ENCODE measurements at regions not wholly inside any gene's neighbourhood (a gene's known extent, or its start where the extent isn't known, plus 50 kb on each side); places are given as distances from the start of the nearest gene placed in this dataset.

DNA sequence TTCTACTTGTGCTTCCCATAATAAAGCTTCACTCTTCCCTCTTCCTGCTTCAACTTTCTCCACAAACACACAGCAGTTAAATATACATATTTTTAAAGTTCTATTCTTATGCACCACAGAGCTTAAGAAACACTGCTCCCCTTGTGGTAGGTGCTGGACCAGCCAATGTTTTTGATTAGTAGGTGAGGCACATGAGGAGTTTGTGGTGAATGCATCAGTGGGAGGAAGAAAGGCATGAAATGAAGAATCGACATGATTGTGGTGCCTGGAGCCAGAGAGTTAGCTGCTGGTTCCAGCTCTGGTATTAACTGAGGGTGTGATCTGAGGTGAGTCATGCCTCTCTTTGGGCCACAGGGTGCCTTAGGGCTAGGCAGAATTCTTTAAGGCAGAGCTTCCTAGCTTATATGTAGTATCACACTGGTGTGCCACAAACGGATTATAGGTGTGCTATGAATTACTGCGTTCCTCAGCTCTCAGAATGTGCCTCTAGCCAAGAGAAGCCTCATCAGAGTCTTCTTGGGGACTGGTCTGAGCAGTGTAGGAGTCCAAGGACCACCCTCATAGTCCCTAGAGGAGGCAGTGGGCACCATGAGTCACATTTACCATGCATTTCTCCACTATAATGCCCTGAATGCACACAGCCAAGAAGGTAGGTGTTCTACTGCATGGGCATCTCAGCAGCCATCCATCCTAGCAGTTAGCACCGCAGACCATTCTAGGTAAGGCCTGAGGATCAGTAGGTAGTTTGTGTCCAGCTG is 97.4 kb upstream of the SGIP1 start:
- Histone ChIP-seq H3K36me3 (ENCODE audit: control insufficient read depth in 2 of 2, insufficient read depth in 1 of 2, low read length in 2 of 2) (no peaks in the 10 kb centered on the region), H3K4me1 (ENCODE audit: control insufficient read depth, insufficient read depth, low read length) (no peaks in the 10 kb centered on the region), H3K27ac (ENCODE audit: extremely low read depth, low read depth, low read length) (no peak overlapping the region), H3K4me3 (ENCODE audit: low read depth, low read length) (no peak overlapping the region), H3K9me3 (ENCODE audit: control insufficient read depth, insufficient read depth, low read depth, low read length) (no peaks in the 10 kb centered on the region)
- TF ChIP-seq ZFHX2 (tag by site-specific recombination; conservative IDR thresholded peaks at IDR 0.05) = peak; percentile 24; the same call in 1 of the 2 replicates
- TF ChIP-seq PRDM1 (tag by site-specific recombination; IDR thresholded peaks at IDR 0.05) = 0 out of 2 replicates have a peak, but pooled peaks have one; percentile 18
- no peak for TF ChIP-seq ZNF404 (tag by site-specific recombination; IDR thresholded peaks at IDR 0.05)
- TF ChIP-seq ZNF549 (tag by site-specific recombination; IDR thresholded peaks at IDR 0.05) = no peak
- TF ChIP-seq, protein P1, sequence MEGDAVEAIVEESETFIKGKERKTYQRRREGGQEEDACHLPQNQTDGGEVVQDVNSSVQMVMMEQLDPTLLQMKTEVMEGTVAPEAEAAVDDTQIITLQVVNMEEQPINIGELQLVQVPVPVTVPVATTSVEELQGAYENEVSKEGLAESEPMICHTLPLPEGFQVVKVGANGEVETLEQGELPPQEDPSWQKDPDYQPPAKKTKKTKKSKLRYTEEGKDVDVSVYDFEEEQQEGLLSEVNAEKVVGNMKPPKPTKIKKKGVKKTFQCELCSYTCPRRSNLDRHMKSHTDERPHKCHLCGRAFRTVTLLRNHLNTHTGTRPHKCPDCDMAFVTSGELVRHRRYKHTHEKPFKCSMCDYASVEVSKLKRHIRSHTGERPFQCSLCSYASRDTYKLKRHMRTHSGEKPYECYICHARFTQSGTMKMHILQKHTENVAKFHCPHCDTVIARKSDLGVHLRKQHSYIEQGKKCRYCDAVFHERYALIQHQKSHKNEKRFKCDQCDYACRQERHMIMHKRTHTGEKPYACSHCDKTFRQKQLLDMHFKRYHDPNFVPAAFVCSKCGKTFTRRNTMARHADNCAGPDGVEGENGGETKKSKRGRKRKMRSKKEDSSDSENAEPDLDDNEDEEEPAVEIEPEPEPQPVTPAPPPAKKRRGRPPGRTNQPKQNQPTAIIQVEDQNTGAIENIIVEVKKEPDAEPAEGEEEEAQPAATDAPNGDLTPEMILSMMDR (tag by site-specific recombination; IDR thresholded peaks at IDR 0.05) = 0 out of 2 replicates have a peak, but pooled peaks have one; percentile 8
- ChIA-PET POLR2A (no interaction called here), CTCF (interaction anchor here (0.6 to 4.8 kb wide), 16 partner anchors 9 to 474 kb away, joined by 3 to 47 read pairs (median 4); no protein-coding TSS in a partner anchor)

DNA sequence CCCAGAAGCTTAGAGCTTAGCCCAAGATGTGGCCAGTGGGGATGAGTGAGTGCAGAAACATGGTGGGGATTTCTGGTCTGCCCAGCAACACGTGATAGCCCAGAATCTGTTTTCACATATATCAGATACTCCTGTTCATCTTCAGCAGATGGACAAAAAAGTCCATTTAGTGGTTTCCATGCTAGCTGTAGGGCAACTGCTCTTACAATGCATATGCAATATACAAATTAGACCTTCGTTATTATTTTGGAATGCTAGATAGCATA is 96.9 kb upstream of the SGIP1 start:
- ChIA-PET CTCF (interaction anchor here (0.6 to 4.8 kb wide), 10 partner anchors 9 to 474 kb away, joined by 3 to 47 read pairs (median 4); no protein-coding TSS in a partner anchor), POLR2A (no interaction called here)
- Histone ChIP-seq H3K4me3 (ENCODE audit: low read depth, low read length) (no peak overlapping the region), H3K4me1 (ENCODE audit: control insufficient read depth, insufficient read depth, low read length) (no peaks in the 10 kb centered on the region), H3K36me3 (ENCODE audit: control insufficient read depth in 2 of 2, insufficient read depth in 1 of 2, low read length in 2 of 2) (no peaks in the 10 kb centered on the region), H3K9me3 (ENCODE audit: control insufficient read depth, insufficient read depth, low read depth, low read length) (no peaks in the 10 kb centered on the region), H3K27ac (ENCODE audit: extremely low read depth, low read depth, low read length) (no peak overlapping the region)
- no peak for TF ChIP-seq ZSCAN30 (tag by site-specific recombination; IDR thresholded peaks at IDR 0.05)
- no peak for TF ChIP-seq ZSCAN18 (tag by site-specific recombination; IDR thresholded peaks at IDR 0.05)
- no peak for TF ChIP-seq ZNF548 (tag by site-specific recombination; IDR thresholded peaks at IDR 0.05)
- TF ChIP-seq, protein P2, sequence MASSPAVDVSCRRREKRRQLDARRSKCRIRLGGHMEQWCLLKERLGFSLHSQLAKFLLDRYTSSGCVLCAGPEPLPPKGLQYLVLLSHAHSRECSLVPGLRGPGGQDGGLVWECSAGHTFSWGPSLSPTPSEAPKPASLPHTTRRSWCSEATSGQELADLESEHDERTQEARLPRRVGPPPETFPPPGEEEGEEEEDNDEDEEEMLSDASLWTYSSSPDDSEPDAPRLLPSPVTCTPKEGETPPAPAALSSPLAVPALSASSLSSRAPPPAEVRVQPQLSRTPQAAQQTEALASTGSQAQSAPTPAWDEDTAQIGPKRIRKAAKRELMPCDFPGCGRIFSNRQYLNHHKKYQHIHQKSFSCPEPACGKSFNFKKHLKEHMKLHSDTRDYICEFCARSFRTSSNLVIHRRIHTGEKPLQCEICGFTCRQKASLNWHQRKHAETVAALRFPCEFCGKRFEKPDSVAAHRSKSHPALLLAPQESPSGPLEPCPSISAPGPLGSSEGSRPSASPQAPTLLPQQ (tag by site-specific recombination; IDR thresholded peaks at IDR 0.05) = no peak
- no peak for TF ChIP-seq ZFHX2 (tag by site-specific recombination; conservative IDR thresholded peaks at IDR 0.05)
- no peak for TF ChIP-seq ZNF2 (tag by site-specific recombination; IDR thresholded peaks at IDR 0.05)
- no peak for TF ChIP-seq ZNF704 (tag by site-specific recombination; IDR thresholded peaks at IDR 0.05)
- TF ChIP-seq, protein P3, sequence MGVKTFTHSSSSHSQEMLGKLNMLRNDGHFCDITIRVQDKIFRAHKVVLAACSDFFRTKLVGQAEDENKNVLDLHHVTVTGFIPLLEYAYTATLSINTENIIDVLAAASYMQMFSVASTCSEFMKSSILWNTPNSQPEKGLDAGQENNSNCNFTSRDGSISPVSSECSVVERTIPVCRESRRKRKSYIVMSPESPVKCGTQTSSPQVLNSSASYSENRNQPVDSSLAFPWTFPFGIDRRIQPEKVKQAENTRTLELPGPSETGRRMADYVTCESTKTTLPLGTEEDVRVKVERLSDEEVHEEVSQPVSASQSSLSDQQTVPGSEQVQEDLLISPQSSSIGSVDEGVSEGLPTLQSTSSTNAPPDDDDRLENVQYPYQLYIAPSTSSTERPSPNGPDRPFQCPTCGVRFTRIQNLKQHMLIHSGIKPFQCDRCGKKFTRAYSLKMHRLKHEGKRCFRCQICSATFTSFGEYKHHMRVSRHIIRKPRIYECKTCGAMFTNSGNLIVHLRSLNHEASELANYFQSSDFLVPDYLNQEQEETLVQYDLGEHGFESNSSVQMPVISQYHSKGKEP (tag by site-specific recombination; IDR thresholded peaks at IDR 0.05) = no peak
- TF ChIP-seq ZNF248 (tag by site-specific recombination; IDR thresholded peaks at IDR 0.05) = no peak
- no peak for TF ChIP-seq ZNF664 (tag by site-specific recombination; IDR thresholded peaks at IDR 0.05)
- no peak for TF ChIP-seq MEIS1 (CRISPR knock-in tag; IDR thresholded peaks at IDR 0.05; ENCODE audit: borderline replicate concordance)
- TF ChIP-seq, protein P4, sequence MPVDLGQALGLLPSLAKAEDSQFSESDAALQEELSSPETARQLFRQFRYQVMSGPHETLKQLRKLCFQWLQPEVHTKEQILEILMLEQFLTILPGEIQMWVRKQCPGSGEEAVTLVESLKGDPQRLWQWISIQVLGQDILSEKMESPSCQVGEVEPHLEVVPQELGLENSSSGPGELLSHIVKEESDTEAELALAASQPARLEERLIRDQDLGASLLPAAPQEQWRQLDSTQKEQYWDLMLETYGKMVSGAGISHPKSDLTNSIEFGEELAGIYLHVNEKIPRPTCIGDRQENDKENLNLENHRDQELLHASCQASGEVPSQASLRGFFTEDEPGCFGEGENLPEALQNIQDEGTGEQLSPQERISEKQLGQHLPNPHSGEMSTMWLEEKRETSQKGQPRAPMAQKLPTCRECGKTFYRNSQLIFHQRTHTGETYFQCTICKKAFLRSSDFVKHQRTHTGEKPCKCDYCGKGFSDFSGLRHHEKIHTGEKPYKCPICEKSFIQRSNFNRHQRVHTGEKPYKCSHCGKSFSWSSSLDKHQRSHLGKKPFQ (tag by site-specific recombination; IDR thresholded peaks at IDR 0.05) = no peak
- TF ChIP-seq, protein P5, sequence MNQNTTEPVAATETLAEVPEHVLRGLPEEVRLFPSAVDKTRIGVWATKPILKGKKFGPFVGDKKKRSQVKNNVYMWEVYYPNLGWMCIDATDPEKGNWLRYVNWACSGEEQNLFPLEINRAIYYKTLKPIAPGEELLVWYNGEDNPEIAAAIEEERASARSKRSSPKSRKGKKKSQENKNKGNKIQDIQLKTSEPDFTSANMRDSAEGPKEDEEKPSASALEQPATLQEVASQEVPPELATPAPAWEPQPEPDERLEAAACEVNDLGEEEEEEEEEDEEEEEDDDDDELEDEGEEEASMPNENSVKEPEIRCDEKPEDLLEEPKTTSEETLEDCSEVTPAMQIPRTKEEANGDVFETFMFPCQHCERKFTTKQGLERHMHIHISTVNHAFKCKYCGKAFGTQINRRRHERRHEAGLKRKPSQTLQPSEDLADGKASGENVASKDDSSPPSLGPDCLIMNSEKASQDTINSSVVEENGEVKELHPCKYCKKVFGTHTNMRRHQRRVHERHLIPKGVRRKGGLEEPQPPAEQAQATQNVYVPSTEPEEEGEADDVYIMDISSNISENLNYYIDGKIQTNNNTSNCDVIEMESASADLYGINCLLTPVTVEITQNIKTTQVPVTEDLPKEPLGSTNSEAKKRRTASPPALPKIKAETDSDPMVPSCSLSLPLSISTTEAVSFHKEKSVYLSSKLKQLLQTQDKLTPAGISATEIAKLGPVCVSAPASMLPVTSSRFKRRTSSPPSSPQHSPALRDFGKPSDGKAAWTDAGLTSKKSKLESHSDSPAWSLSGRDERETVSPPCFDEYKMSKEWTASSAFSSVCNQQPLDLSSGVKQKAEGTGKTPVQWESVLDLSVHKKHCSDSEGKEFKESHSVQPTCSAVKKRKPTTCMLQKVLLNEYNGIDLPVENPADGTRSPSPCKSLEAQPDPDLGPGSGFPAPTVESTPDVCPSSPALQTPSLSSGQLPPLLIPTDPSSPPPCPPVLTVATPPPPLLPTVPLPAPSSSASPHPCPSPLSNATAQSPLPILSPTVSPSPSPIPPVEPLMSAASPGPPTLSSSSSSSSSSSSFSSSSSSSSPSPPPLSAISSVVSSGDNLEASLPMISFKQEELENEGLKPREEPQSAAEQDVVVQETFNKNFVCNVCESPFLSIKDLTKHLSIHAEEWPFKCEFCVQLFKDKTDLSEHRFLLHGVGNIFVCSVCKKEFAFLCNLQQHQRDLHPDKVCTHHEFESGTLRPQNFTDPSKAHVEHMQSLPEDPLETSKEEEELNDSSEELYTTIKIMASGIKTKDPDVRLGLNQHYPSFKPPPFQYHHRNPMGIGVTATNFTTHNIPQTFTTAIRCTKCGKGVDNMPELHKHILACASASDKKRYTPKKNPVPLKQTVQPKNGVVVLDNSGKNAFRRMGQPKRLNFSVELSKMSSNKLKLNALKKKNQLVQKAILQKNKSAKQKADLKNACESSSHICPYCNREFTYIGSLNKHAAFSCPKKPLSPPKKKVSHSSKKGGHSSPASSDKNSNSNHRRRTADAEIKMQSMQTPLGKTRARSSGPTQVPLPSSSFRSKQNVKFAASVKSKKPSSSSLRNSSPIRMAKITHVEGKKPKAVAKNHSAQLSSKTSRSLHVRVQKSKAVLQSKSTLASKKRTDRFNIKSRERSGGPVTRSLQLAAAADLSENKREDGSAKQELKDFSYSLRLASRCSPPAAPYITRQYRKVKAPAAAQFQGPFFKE (tag by site-specific recombination; IDR thresholded peaks at IDR 0.05; ENCODE audit: borderline replicate concordance) = no peak
- TF ChIP-seq ZNF670 (tag by site-specific recombination; IDR thresholded peaks at IDR 0.05; ENCODE audit: low read depth) = no peak
